Stimulated activated CD8-positive, alpha-beta memory T cell treated with anti-CD3 and anti-CD28 coated beads, Interleukin-7, amount 100 ng/mL, for 1 hour (primary cell): ENCODE measurements at regions not wholly inside any gene's neighbourhood (a gene's known extent, or its start where the extent isn't known, plus 50 kb on each side); places are given as distances from the start of the nearest gene placed in this dataset.
"Not testable (repeated sequence)": the region's sequence is repeated elsewhere in the genome, so short reads cannot be mapped to it uniquely, and the experiment has no call there.

Experiments used
- DNase-seq, 2 donors: peaks; one replicate each; pipeline ENCODE4 v3.0.0-alpha.2; 2020; ENCODE audit warnings: low read depth in 2 of 2

- DNase-seq = no peak
Measured at GRCh38 chr21:33973268-33973667, 57.7 kb upstream of the ATP5PO start.

GRCh38 chr21:33972539-33972938, 56.9 kb upstream of the ATP5PO start:
- no peak for DNase-seq

- no peak for DNase-seq
Measured at GRCh38 chr21:33971492-33972013, 55.9 kb upstream of the ATP5PO start.

DNA sequence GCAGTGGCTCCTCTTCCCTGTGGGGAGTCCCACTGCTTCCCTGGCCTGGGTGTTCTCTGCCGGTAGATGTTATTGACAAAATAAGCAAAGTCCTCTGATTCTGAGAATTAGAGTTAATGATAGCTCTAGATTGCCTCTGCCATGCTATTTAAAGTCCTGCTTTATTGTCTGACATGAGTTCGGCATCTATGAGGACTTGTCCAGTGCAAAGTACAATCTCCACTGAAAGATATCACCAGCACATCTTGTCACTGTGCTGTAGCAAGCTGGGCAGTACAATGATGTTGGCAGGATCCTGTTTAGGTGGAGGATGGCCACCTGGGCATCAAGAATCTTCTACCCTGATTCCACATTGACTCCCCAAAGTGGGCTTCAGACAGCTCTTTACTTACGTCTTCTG, 54.0 kb upstream of the ATP5PO start:
- no peak for DNase-seq

GRCh38 chr21:33968995-33969348, 53.4 kb upstream of the ATP5PO start:
- DNase-seq = no peak

GRCh38 chr21:33968080-33968994, 52.7 kb upstream of the ATP5PO start:
- no peak for DNase-seq

- no peak for DNase-seq
Measured at GRCh38 chr21:33967086-33967571, 51.5 kb upstream of the ATP5PO start.

DNA sequence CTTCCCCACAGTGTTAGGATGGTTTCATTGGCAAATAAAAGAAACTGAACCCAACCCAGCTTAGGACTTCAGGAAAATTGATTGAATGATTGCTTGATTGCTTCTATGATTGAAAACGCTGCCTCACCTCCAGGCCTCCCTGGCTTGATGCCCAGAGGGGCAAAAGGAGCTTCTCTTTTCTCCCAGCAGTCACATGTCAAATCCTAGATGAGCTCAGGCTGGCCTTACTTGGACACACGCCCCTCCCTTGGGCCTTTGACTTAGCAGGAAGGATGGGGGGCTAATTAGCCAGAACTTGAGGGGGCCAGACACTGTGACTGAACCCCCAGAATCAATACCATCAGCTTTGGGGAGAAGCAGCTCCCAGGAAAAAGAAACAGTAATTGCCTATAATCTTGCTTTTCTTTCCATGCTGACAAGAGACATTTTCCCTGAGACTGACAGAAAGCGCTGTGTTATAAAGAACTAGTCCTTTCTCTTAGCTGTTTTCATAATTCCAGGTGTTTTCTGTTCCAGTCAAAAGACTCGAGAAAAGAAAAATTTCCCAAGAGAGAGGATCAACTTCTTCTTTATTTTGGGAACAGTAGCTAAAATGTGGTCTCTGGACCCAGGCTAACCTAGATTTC, 50.8 kb upstream of the ATP5PO start:
- DNase-seq = no peak

DNA sequence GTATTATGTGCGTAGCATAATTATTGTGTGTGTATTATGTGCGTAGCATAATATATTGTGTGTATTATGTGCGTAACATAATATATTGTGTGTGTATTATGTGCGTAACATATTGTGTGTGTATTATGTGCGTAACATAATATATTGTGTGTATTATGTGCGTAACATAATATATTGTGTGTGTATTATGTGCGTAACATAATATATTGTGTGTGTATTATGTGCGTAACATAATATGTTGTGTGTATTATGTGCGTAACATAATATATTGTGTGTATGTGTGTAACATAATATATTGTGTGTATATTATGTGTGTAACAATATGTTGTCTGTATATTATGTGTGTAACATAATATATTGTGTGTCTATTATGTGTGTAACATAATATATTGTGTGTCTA, 50.1 kb upstream of the ATP5PO start:
- DNase-seq = not testable (repeated sequence)
